GM12875 (cell line): ENCODE measurements at regions not wholly inside any gene's neighbourhood (a gene's known extent, or its start where the extent isn't known, plus 50 kb on each side); places are given as distances from the start of the nearest gene placed in this dataset.

Source experiments
- H3K4me3 ChIP-seq: one replicate; pipeline ENCODE4 v1.5.1; 2011; ENCODE audit warnings: low read depth, low read length, control low read depth
- CTCF ChIP-seq: IDR thresholded peaks from 2 replicates; pipeline ENCODE4 v1.5.1; 2011; ENCODE audit warnings: low read depth, mild to moderate bottlenecking, control low read depth, inconsistent platforms, low read length, moderate library complexity, borderline replicate concordance; ENCODE audit not compliant: insufficient read depth

- peak; percentile 50; the same call in 1 of the 2 replicates for TF ChIP-seq CTCF
- no peak overlapping the region for H3K4me3 ChIP-seq
These were observed 524.3 kb downstream of the PSAT1 start for GRCh38 chr9:78821126-78821822.

- no peak overlapping the region for H3K4me3 ChIP-seq
- no peak for TF ChIP-seq CTCF
These were observed 529.6 kb downstream of the PSAT1 start for GRCh38 chr9:78826527-78826926.

GRCh38 chr9:78828521-78828920 lies 531.6 kb downstream of the PSAT1 start:
- H3K4me3 ChIP-seq, result no peak overlapping the region
- TF ChIP-seq CTCF, result no peak

GRCh38 chr9:78830301-78830700 lies 533.4 kb downstream of the PSAT1 start:
- H3K4me3 ChIP-seq, result no peak overlapping the region
- TF ChIP-seq CTCF, result no peak

GRCh38 chr9:78831726-78832125 lies 534.8 kb downstream of the PSAT1 start:
- no peak overlapping the region for H3K4me3 ChIP-seq
- TF ChIP-seq CTCF, result no peak

- no peak overlapping the region for H3K4me3 ChIP-seq
- TF ChIP-seq CTCF, result no peak
These were observed 539.1 kb downstream of the PSAT1 start for GRCh38 chr9:78835928-78836450.

- no peak for TF ChIP-seq CTCF
- H3K4me3 ChIP-seq, result no peak overlapping the region
These were observed 542.3 kb downstream of the PSAT1 start for GRCh38 chr9:78839252-78839651.
